ENCODE measurements at regions not wholly inside any gene's neighbourhood (a gene's known extent, or its start where the extent isn't known, plus 50 kb on each side); places are given as distances from the start of the nearest gene placed in this dataset.

DNA sequence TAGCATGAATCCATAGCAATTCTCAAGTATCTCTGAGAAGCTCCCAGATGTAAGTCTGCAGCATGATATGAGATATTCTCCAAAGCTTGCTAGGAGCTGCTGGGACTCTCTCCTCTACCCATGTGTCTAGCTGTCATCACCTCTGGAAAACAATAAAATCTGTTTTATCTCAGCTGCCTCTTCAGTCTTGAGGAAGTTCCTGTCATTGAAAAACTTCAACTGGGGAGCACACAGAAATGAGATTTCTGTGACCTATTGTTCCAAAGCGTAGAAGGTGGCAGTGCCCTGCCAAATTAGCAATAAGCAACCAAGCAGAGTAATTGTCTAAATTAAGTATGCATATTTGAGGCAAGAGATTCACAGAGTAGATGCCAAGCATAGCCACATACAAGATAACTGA, 1380.6 kb upstream of the RAG2 start:
- no peak for TF ChIP-seq TAF1 (IDR thresholded peaks at IDR 0.05; ENCODE audit: borderline replicate concordance, low read depth, low read length)
- TF ChIP-seq POLR2A (IDR thresholded peaks at IDR 0.05; ENCODE audit: low read depth, low read length) = no peak
